ENCODE measurements at regions not wholly inside any gene's neighbourhood (a gene's known extent, or its start where the extent isn't known, plus 50 kb on each side); places are given as distances from the start of the nearest gene placed in this dataset.

- no peak for TF ChIP-seq USF2 (IDR thresholded peaks at IDR 0.05; ENCODE audit: low read depth, low read length)
- TF ChIP-seq RFX5 (IDR thresholded peaks at IDR 0.05; ENCODE audit: low read depth, low read length): no peak
- TF ChIP-seq MXI1 (IDR thresholded peaks at IDR 0.05; ENCODE audit: borderline replicate concordance, low read depth, low read length): no peak
- TF ChIP-seq POLR2A (IDR thresholded peaks at IDR 0.05; ENCODE audit: low read depth, low read length): no peak
- TF ChIP-seq BHLHE40 (IDR thresholded peaks at IDR 0.05; ENCODE audit: low read depth, low read length): no peak
- TF ChIP-seq, protein P1, sequence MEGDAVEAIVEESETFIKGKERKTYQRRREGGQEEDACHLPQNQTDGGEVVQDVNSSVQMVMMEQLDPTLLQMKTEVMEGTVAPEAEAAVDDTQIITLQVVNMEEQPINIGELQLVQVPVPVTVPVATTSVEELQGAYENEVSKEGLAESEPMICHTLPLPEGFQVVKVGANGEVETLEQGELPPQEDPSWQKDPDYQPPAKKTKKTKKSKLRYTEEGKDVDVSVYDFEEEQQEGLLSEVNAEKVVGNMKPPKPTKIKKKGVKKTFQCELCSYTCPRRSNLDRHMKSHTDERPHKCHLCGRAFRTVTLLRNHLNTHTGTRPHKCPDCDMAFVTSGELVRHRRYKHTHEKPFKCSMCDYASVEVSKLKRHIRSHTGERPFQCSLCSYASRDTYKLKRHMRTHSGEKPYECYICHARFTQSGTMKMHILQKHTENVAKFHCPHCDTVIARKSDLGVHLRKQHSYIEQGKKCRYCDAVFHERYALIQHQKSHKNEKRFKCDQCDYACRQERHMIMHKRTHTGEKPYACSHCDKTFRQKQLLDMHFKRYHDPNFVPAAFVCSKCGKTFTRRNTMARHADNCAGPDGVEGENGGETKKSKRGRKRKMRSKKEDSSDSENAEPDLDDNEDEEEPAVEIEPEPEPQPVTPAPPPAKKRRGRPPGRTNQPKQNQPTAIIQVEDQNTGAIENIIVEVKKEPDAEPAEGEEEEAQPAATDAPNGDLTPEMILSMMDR (conservative IDR thresholded peaks at IDR 0.05; ENCODE audit: low read depth, low read length): no peak
- TF ChIP-seq RAD21 (IDR thresholded peaks at IDR 0.05; ENCODE audit: low read length): no peak
- no peak for TF ChIP-seq CEBPB (IDR thresholded peaks at IDR 0.05; ENCODE audit: low read depth, low read length)
- no peak for TF ChIP-seq RCOR1 (IDR thresholded peaks at IDR 0.05; ENCODE audit: insufficient replicate concordance, low read length)
Measured at GRCh38 chr17:71166311-71166710, 954.5 kb upstream of the SOX9 start.

Data from IMR-90 (cell line).